Endothelial cell of umbilical vein (primary cell): ENCODE measurements at regions not wholly inside any gene's neighbourhood (a gene's known extent, or its start where the extent isn't known, plus 50 kb on each side); places are given as distances from the start of the nearest gene placed in this dataset.

Experiments used
- CTCF ChIP-seq, 2 donors: IDR thresholded peaks; 1 replicate in 1 of 2; 2 replicates in 1 of 2; pipeline ENCODE4 v1.5.1; 2011; ENCODE audit warnings: low read length in 2 of 2, mild to moderate bottlenecking in 2 of 2, moderate library complexity in 2 of 2, control low read depth in 1 of 2, inconsistent platforms in 1 of 2, low read depth in 1 of 2; ENCODE audit not compliant: insufficient read depth in 1 of 2; ENCODE audit errors: extremely low read depth in 1 of 2
- POLR2AphosphoS5 ChIP-seq: IDR thresholded peaks from 2 replicates; pipeline ENCODE4 v1.6.1; 2012; ENCODE audit warnings: low read depth, mild to moderate bottlenecking, control low read depth, low read length, moderate library complexity; ENCODE audit not compliant: insufficient read depth

GRCh38 chr16:47848421-47849109, 307.2 kb downstream of the ABCC12 start:
- no peak for TF ChIP-seq POLR2AphosphoS5
- no peak for TF ChIP-seq CTCF (IDR thresholded peaks at IDR 0.05; ENCODE audit: extremely low read depth in 1 of 2, insufficient read depth in 1 of 2, low read depth in 1 of 2, low read length in 2 of 2)
